ENCODE measurements at regions not wholly inside any gene's neighbourhood (a gene's known extent, or its start where the extent isn't known, plus 50 kb on each side); places are given as distances from the start of the nearest gene placed in this dataset.
"Not testable (repeated sequence)": the region's sequence is repeated elsewhere in the genome, so short reads cannot be mapped to it uniquely, and the experiment has no call there.

GRCh38 chr7:149960863-149961262 is 87.1 kb downstream of the ATP6V0E2 start:
- TF ChIP-seq CTCF (conservative IDR thresholded peaks at IDR 0.05); ZFX (IDR thresholded peaks at IDR 0.05): not testable (repeated sequence)
